Mesendoderm (in vitro differentiated cells): ENCODE measurements at regions not wholly inside any gene's neighbourhood (a gene's known extent, or its start where the extent isn't known, plus 50 kb on each side); places are given as distances from the start of the nearest gene placed in this dataset.

Experiments used
- DNase-seq: peaks from one replicate; pipeline ENCODE4 v3.0.0; 2013
- H2AK5ac ChIP-seq: 2 replicates; pipeline ENCODE4 v1.6.1; 2013; ENCODE audit warnings: low read length, inconsistent platforms
- H2BK120ac ChIP-seq: 2 replicates; pipeline ENCODE4 v1.6.1; 2013; ENCODE audit warnings: low read depth, mild to moderate bottlenecking, low read length, moderate library complexity, mixed read lengths
- H2BK15ac ChIP-seq: replicated peaks from 2 replicates; pipeline ENCODE4 v1.6.1; 2013; ENCODE audit warnings: low read depth, mild to moderate bottlenecking, moderate library complexity
- H2BK5ac ChIP-seq: 2 replicates; pipeline ENCODE4 v1.6.1; 2013; ENCODE audit warnings: low read length, inconsistent platforms
- H3K18ac ChIP-seq: 2 replicates; pipeline ENCODE4 v1.6.1; 2013; ENCODE audit warnings: mild to moderate bottlenecking, low read length, mixed read lengths
- H3K23ac ChIP-seq: one replicate; pipeline ENCODE4 v1.6.1; 2013; ENCODE audit warnings: low read length
- H3K27ac ChIP-seq: 2 replicates; pipeline ENCODE4 v1.5.1; 2013; ENCODE audit warnings: low read depth, mild to moderate bottlenecking, inconsistent platforms, low read length, moderate library complexity
- H3K27me3 ChIP-seq: 2 replicates; pipeline ENCODE4 v1.6.1; 2013; ENCODE audit warnings: low read length, control low read depth, mild to moderate bottlenecking, inconsistent platforms; ENCODE audit not compliant: insufficient read depth, poor library complexity
- H3K36me3 ChIP-seq: 2 replicates; pipeline ENCODE4 v1.6.1; 2013; ENCODE audit warnings: low read length, inconsistent platforms; ENCODE audit not compliant: control insufficient read depth, insufficient read depth
- H3K4ac ChIP-seq: one replicate; pipeline ENCODE4 v1.6.1; 2013; ENCODE audit warnings: low read depth, mild to moderate bottlenecking, low read length, moderate library complexity
- H3K4me1 ChIP-seq: 2 replicates; pipeline ENCODE4 v1.6.1; 2013; ENCODE audit warnings: low read depth, low read length, inconsistent platforms; ENCODE audit not compliant: control insufficient read depth
- H3K4me2 ChIP-seq: 2 replicates; pipeline ENCODE4 v1.6.1; 2013; ENCODE audit warnings: low read length
- H3K4me3 ChIP-seq: 2 replicates; pipeline ENCODE4 v1.5.1; 2013; ENCODE audit warnings: mild to moderate bottlenecking, low read length
- H3K56ac ChIP-seq: one replicate; pipeline ENCODE4 v1.6.1; 2013; ENCODE audit warnings: low read length
- H3K79me1 ChIP-seq: 2 replicates; pipeline ENCODE4 v1.6.1; 2013; ENCODE audit warnings: low read length, inconsistent platforms
- H3K79me2 ChIP-seq: 2 replicates; pipeline ENCODE4 v1.6.1; 2013; ENCODE audit warnings: mild to moderate bottlenecking, low read length; ENCODE audit not compliant: control insufficient read depth, insufficient read depth
- H3K9ac ChIP-seq: 2 replicates; pipeline ENCODE4 v1.6.1; 2013; ENCODE audit warnings: low read length, inconsistent platforms
- H4K5ac ChIP-seq: one replicate; pipeline ENCODE4 v1.6.1; 2013; ENCODE audit warnings: low read length
- H4K8ac ChIP-seq: one replicate; pipeline ENCODE4 v1.6.1; 2013; ENCODE audit warnings: low read depth, mild to moderate bottlenecking, control low read depth, low read length, moderate library complexity
- WGBS: extraction: QIAGEN DNeasy Blood & Tissue Kit; methylation state at CpG from one replicate; pipeline ENCODE4 v1.1.7; 2013; ENCODE audit warnings: low lambda C conversion rate, missing lambda C conversion rate; ENCODE audit not compliant: insufficient coverage; ENCODE audit errors: extremely low coverage; 5-methylcytosine and 5-hydroxymethylcytosine counted together

GRCh38 chr13:30145709-30146367 lies 161.5 kb downstream of the KATNAL1 start:
- H2BK15ac ChIP-seq: no peak overlapping the region
- no peak overlapping the region for H3K4me3 ChIP-seq
- H3K79me1 ChIP-seq: no peaks in the 10 kb centered on the region
- no CpG with 5 or more reads among the region's 13 CpGs for WGBS
- H2AK5ac ChIP-seq: no peak overlapping the region
- no peak overlapping the region for H2BK5ac ChIP-seq
- no peak overlapping the region for H4K5ac ChIP-seq
- no peak overlapping the region for H3K4me2 ChIP-seq
- H3K56ac ChIP-seq: no peak overlapping the region
- no peaks in the 10 kb centered on the region for H3K4me1 ChIP-seq
- no peak overlapping the region for H2BK120ac ChIP-seq
- no peaks in the 10 kb centered on the region for H3K27me3 ChIP-seq
- no peak overlapping the region for H4K8ac ChIP-seq
- no peak overlapping the region for H3K9ac ChIP-seq
- no peak overlapping the region for H3K23ac ChIP-seq
- no peaks in the 10 kb centered on the region for H3K79me2 ChIP-seq
- H3K4ac ChIP-seq: no peak overlapping the region
- H3K18ac ChIP-seq: no peak overlapping the region
- H3K36me3 ChIP-seq: no peaks in the 10 kb centered on the region
- no peak for DNase-seq
- no peak overlapping the region for H3K27ac ChIP-seq

- no peak overlapping the region for H3K4me2 ChIP-seq
- H2BK120ac ChIP-seq: no peak overlapping the region
- DNase-seq: no peak
- no peak overlapping the region for H3K9ac ChIP-seq
- no peak overlapping the region for H3K56ac ChIP-seq
- no peaks in the 10 kb centered on the region for H3K79me2 ChIP-seq
- H3K79me1 ChIP-seq: no peaks in the 10 kb centered on the region
- H3K27me3 ChIP-seq: no peaks in the 10 kb centered on the region
- H3K36me3 ChIP-seq: no peaks in the 10 kb centered on the region
- H3K4me1 ChIP-seq: no peaks in the 10 kb centered on the region
- no peak overlapping the region for H3K27ac ChIP-seq
- no peak overlapping the region for H2AK5ac ChIP-seq
- no peak overlapping the region for H2BK5ac ChIP-seq
- no peak overlapping the region for H3K23ac ChIP-seq
- H3K4ac ChIP-seq: no peak overlapping the region
- H3K4me3 ChIP-seq: no peak overlapping the region
- H4K5ac ChIP-seq: no peak overlapping the region
- no peak overlapping the region for H4K8ac ChIP-seq
- no peak overlapping the region for H3K18ac ChIP-seq
- H2BK15ac ChIP-seq: no peak overlapping the region
- no CpG with 5 or more reads among the region's 5 CpGs for WGBS
Measured at GRCh38 chr13:30143666-30144400, 163.5 kb downstream of the KATNAL1 start.

DNA sequence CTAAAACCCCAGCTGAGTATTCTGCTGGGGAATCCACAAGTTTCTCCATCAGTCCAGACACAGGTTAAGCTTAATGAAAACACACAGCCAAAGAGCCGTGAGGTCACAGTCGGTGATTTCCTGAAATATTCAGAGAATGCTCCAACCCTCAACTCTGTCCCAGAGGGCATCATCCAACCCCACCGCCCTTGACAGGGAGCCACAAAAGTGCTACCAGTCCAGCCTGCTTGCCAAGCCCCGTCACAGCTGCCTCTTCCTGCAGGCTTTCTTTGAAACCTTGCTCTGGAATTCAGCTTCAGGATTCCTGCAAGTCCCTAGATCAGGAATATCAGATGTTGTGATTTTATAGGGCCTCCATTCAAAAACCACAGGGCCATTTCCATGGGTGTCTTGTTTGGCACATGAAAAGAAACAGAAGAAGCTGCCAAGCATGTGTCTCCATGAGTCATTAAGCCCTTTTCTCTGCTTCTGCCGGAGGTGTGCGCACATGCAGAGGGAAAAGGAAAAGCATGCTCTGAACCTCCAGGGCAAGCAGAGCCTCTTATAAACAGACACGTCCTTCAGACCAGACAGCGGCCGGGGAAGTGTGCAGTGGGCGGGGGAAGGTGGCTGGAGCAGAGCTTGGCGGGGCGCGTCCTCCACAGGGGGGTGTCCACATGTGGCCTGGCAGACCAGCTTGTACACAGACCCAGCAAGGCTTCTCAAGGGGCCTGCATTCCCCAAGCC lies 164.7 kb downstream of the KATNAL1 start:
- Histone ChIP-seq H3K36me3 (no peaks in the 10 kb centered on the region), H3K79me1 (no peaks in the 10 kb centered on the region), H2BK15ac (no peak overlapping the region), H4K8ac (no peak overlapping the region), H3K23ac (peak overlapping the region; percentile 37), H4K5ac (no peak overlapping the region), H3K9ac (no peak overlapping the region), H2BK120ac (no peak overlapping the region), H3K56ac (peak overlapping the region; percentile 22), H3K4ac (no peak overlapping the region), H3K27me3 (no peaks in the 10 kb centered on the region), H3K18ac (no peak overlapping the region), H3K79me2 (no peaks in the 10 kb centered on the region), H3K27ac (peak overlapping the region; percentile 13), H2AK5ac (no peak overlapping the region), H3K4me2 (no peak overlapping the region), H2BK5ac (no peak overlapping the region), H3K4me3 (no peak overlapping the region), H3K4me1 (peaks cover 5% of the 10 kb centered on the region)
- WGBS: no CpG with 5 or more reads among the region's 13 CpGs
- DNase-seq: peak; percentile 91

GRCh38 chr13:30141775-30142485 lies 165.4 kb downstream of the KATNAL1 start:
- Histone ChIP-seq H4K5ac (no peak overlapping the region), H3K4me3 (no peak overlapping the region), H2BK15ac (no peak overlapping the region), H3K4me2 (no peak overlapping the region), H2BK120ac (peak overlapping the region; percentile 31), H3K4me1 (peaks cover 5% of the 10 kb centered on the region), H4K8ac (no peak overlapping the region), H3K79me1 (no peaks in the 10 kb centered on the region), H3K18ac (no peak overlapping the region), H3K9ac (no peak overlapping the region), H3K79me2 (no peaks in the 10 kb centered on the region), H3K56ac (no peak overlapping the region), H3K4ac (no peak overlapping the region), H3K23ac (no peak overlapping the region), H3K27ac (no peak overlapping the region), H3K27me3 (no peaks in the 10 kb centered on the region), H2BK5ac (no peak overlapping the region), H2AK5ac (no peak overlapping the region), H3K36me3 (no peaks in the 10 kb centered on the region)
- no peak for DNase-seq
- WGBS: no CpG with 5 or more reads among the region's 6 CpGs

- Histone ChIP-seq H3K4me3 (no peak overlapping the region), H3K36me3 (no peaks in the 10 kb centered on the region), H3K23ac (no peak overlapping the region), H3K79me1 (no peaks in the 10 kb centered on the region), H3K27ac (no peak overlapping the region), H2BK15ac (no peak overlapping the region), H3K27me3 (no peaks in the 10 kb centered on the region), H2BK120ac (no peak overlapping the region), H2BK5ac (no peak overlapping the region), H3K4me2 (no peak overlapping the region), H3K9ac (no peak overlapping the region), H4K8ac (no peak overlapping the region), H3K4me1 (peaks cover 5% of the 10 kb centered on the region), H3K79me2 (no peaks in the 10 kb centered on the region), H3K56ac (no peak overlapping the region), H4K5ac (no peak overlapping the region), H2AK5ac (peak overlapping the region; percentile 77), H3K4ac (no peak overlapping the region), H3K18ac (no peak overlapping the region)
- DNase-seq: no peak
- WGBS: no CpG with 5 or more reads among the region's 12 CpGs
Measured at GRCh38 chr13:30140973-30141372, 166.4 kb downstream of the KATNAL1 start.
